HepG2 (cell line): ENCODE measurements at regions not wholly inside any gene's neighbourhood (a gene's known extent, or its start where the extent isn't known, plus 50 kb on each side); places are given as distances from the start of the nearest gene placed in this dataset.

Experiments used
- ATAC-seq: fragments of 200-7000 bp; cut with Tn5 transposase; 3 replicates; pipeline ENCODE4 v1.9.1; 2020; ENCODE audit warnings: mild to moderate bottlenecking, moderate library complexity
- BruUV-seq: library from RNA; stranded (reverse); fragments of 400-500 nt; replicated peaks from 2 replicates; lab custom pipeline; 2021; lab: Mats Ljungman, UMichigan
- CTCF ChIA-PET: fragments of 300-600 bp; formaldehyde crosslinking; extraction: SDS; loops from one replicate; lab custom pipeline; 2021; ENCODE audit warnings: low total read pairs, inconsistent platforms, low intra/inter-chr PET ratio; lab: Yijun Ruan, JAX
- POLR2A ChIA-PET: fragments of 350-600 bp; sonication (Branson Sonifier 250); formaldehyde crosslinking; loops from one replicate; lab custom pipeline; 2020; ENCODE audit warnings: antibody characterized with exemption, inconsistent platforms; lab: Yijun Ruan, JAX
- DNase-seq: peaks from one replicate; pipeline ENCODE4 v3.0.0-alpha.2; 2015; ENCODE audit warnings: low spot score
- FAIRE-seq: peaks from 3 replicates; lab custom pipeline; 2011; peaks lifted over from hg19 to GRCh38; lab: Jason Lieb, UNC
- H2AFZ ChIP-seq: one replicate; pipeline ENCODE4 v1.6.1; 2011; ENCODE audit warnings: low read length, inconsistent platforms
- H3K27ac ChIP-seq: fragments of 300-600 bp; 3 replicates; pipeline ENCODE4 v1.8.0; 2011; ENCODE audit warnings: mixed run types, mild to moderate bottlenecking, mixed read lengths, low read length, inconsistent platforms; ENCODE audit not compliant: insufficient read depth; ENCODE audit errors: extremely low read length
- H3K27me3 ChIP-seq, 2 experiments: fragments of 200-600 bp in 1 of 2; 2 replicates in 1 of 2; 3 replicates in 1 of 2; pipeline versions ENCODE4 v1.6.0 to v1.8.0; 2011; ENCODE audit warnings: low read length in 2 of 2, mild to moderate bottlenecking in 2 of 2, moderate library complexity in 2 of 2, inconsistent platforms in 1 of 2; ENCODE audit not compliant: insufficient read depth in 2 of 2, control insufficient read depth in 1 of 2
- H3K36me3 ChIP-seq, 2 experiments: fragments of 200-600 bp in 1 of 2; replicated peaks in 1 of 2; 2 replicates in 1 of 2; 3 replicates in 1 of 2; pipeline versions ENCODE4 v1.5.1 to v1.8.0; 2011; ENCODE audit warnings: low read length in 2 of 2, inconsistent platforms in 1 of 2; ENCODE audit not compliant: insufficient read depth in 2 of 2, control insufficient read depth in 1 of 2
- H3K4me1 ChIP-seq: 2 replicates; pipeline ENCODE4 v1.5.1; 2012; ENCODE audit warnings: low read length, inconsistent platforms; ENCODE audit not compliant: insufficient read depth
- H3K4me2 ChIP-seq: 2 replicates; pipeline ENCODE4 v1.6.0; 2011; ENCODE audit warnings: low read depth, low read length, inconsistent platforms
- H3K4me3 ChIP-seq, 3 experiments: fragments of 200-600 bp in 1 of 3; sonication (generic), shearing (Covaris generic) in 1 of 3; replicated peaks in 1 of 3; 2 replicates each; pipeline ENCODE4 v1.5.1; 2011 to 2016; ENCODE audit warnings: low read length in 3 of 3, inconsistent platforms in 2 of 3, low read depth in 2 of 3, mild to moderate bottlenecking in 2 of 3, control low read depth in 1 of 3, mixed read lengths in 1 of 3; ENCODE audit not compliant: insufficient read depth in 1 of 3
- H3K79me2 ChIP-seq: one replicate; pipeline ENCODE4 v1.6.1; 2011; ENCODE audit warnings: low read length, inconsistent platforms; ENCODE audit not compliant: insufficient read depth
- H3K9ac ChIP-seq: 2 replicates; pipeline ENCODE4 v1.6.0; 2011; ENCODE audit warnings: mild to moderate bottlenecking, low read depth, low read length, inconsistent platforms; ENCODE audit not compliant: insufficient read depth
- H3K9me3 ChIP-seq: 2 replicates; pipeline ENCODE4 v1.5.1; 2012; ENCODE audit warnings: mild to moderate bottlenecking, low read length
- H4K20me1 ChIP-seq: 2 replicates; pipeline ENCODE4 v1.6.0; 2011; ENCODE audit warnings: inconsistent platforms, mild to moderate bottlenecking, low read length, moderate library complexity; ENCODE audit not compliant: insufficient read depth
- FOXA3 ChIP-seq: IDR thresholded peaks from 2 replicates; pipeline ENCODE4 v1.6.1; 2016; ENCODE audit warnings: missing genetic modification reagents, missing compliant biosample characterization
- GZF1 ChIP-seq: sonication (generic); formaldehyde crosslinking; IDR thresholded peaks from 2 replicates; pipeline ENCODE4 v1.5.1; 2020; ENCODE audit warnings: mild to moderate bottlenecking, missing genetic modification reagents
- HES4 ChIP-seq: sonication (generic); formaldehyde crosslinking; IDR thresholded peaks from 2 replicates; pipeline ENCODE4 v1.9.0; 2021; ENCODE audit warnings: mild to moderate bottlenecking, missing genetic modification reagents, borderline replicate concordance
- SIX1 ChIP-seq: sonication (generic); formaldehyde crosslinking; IDR thresholded peaks from 2 replicates; pipeline ENCODE4 v1.4.0; 2020; ENCODE audit warnings: missing genetic modification reagents, borderline replicate concordance
- TRAFD1 ChIP-seq: sonication (generic); formaldehyde crosslinking; IDR thresholded peaks from 2 replicates; pipeline ENCODE4 v1.5.1; 2020; ENCODE audit warnings: missing genetic modification reagents, mild to moderate bottlenecking, borderline replicate concordance
- ZBTB3 ChIP-seq: sonication (generic); formaldehyde crosslinking; IDR thresholded peaks from 2 replicates; pipeline ENCODE4 v1.4.0; 2020; ENCODE audit warnings: low read depth, mild to moderate bottlenecking, moderate library complexity, missing genetic modification reagents, borderline replicate concordance
- ZBTB42 ChIP-seq: sonication (generic); formaldehyde crosslinking; IDR thresholded peaks from 2 replicates; pipeline ENCODE4 v1.5.0; 2020; ENCODE audit warnings: mild to moderate bottlenecking, missing genetic modification reagents
- ZNF501 ChIP-seq: sonication (generic); formaldehyde crosslinking; IDR thresholded peaks from 2 replicates; pipeline ENCODE4 v1.5.1; 2020; ENCODE audit warnings: mild to moderate bottlenecking, moderate library complexity, missing genetic modification reagents
- ZNF747 ChIP-seq: sonication (generic); formaldehyde crosslinking; IDR thresholded peaks from 2 replicates; pipeline ENCODE4 v1.8.1; 2023; ENCODE audit warnings: missing genetic modification reagents, mild to moderate bottlenecking, borderline replicate concordance
- in situ Hi-C: cut with HindIII; loops from 2 replicates; pipeline ENCODE4 v1.10.0; 2017; ENCODE audit warnings: low pct_unique_long_range_greater_than_20kb; ENCODE audit not compliant: extremely low pct_ligation_motif_present
- intact Hi-C: fragments of 100-400 bp; cut with micrococcal nuclease; formaldehyde crosslinking; loops from one replicate; pipeline ENCODE4 v1.10.0; 2022; ENCODE audit not compliant: unreplicated experiment
- TF ChIP-seq, protein P1 (sequence below), 2 experiments: sonication (generic) in 1 of 2; formaldehyde crosslinking in 1 of 2; IDR thresholded peaks; 2 replicates each; pipeline versions ENCODE4 v1.6.1 to v1.9.0; 2014 to 2022; ENCODE audit warnings: antibody characterized with exemption in 1 of 2, borderline replicate concordance in 1 of 2, inconsistent platforms in 1 of 2, low read depth in 1 of 2, missing genetic modification reagents in 1 of 2
- TF ChIP-seq, protein P2 (sequence below): sonication (generic); formaldehyde crosslinking; IDR thresholded peaks from 2 replicates; pipeline ENCODE4 v1.5.0; 2020; ENCODE audit warnings: mild to moderate bottlenecking, low read depth, missing genetic modification reagents, borderline replicate concordance
- TF ChIP-seq, protein P3 (sequence below): sonication (generic); formaldehyde crosslinking; IDR thresholded peaks from 2 replicates; pipeline ENCODE4 v1.8.0; 2022; ENCODE audit warnings: missing genetic modification reagents, mild to moderate bottlenecking, moderate library complexity, borderline replicate concordance

- Histone ChIP-seq H3K4me2 (no peak overlapping the region), H3K9ac (no peak overlapping the region), H3K4me3 (no peak overlapping the region), H4K20me1 (no peaks in the 10 kb centered on the region), H3K27me3 (no peaks in the 10 kb centered on the region), H2AFZ (no peak overlapping the region), H3K9me3 (no peaks in the 10 kb centered on the region), H3K27ac (no peak overlapping the region), H3K4me1 (peaks cover 24% of the 10 kb centered on the region), H3K79me2 (no peaks in the 10 kb centered on the region), H3K36me3 (no peaks in the 10 kb centered on the region)
- in situ Hi-C loops (no loop called here), intact Hi-C loops (no loop called here)
- no peak for DNase-seq
- ChIA-PET POLR2A (no interaction called here), CTCF (no interaction called here)
- FAIRE-seq = no peak
- BruUV-seq = no TSS peak
- no peak for ATAC-seq
- TF ChIP-seq ZBTB42 (CRISPR knock-in tag) (no peak), ZBTB3 (CRISPR knock-in tag) (no peak), ZNF501 (CRISPR knock-in tag) (no peak), HES4 (CRISPR knock-in tag) (no peak), GZF1 (CRISPR knock-in tag) (no peak), TRAFD1 (CRISPR knock-in tag) (no peak), FOXA3 (CRISPR knock-in tag) (no peak), SIX1 (CRISPR knock-in tag) (no peak), ZNF747 (no peak)
- TF ChIP-seq, protein P1, sequence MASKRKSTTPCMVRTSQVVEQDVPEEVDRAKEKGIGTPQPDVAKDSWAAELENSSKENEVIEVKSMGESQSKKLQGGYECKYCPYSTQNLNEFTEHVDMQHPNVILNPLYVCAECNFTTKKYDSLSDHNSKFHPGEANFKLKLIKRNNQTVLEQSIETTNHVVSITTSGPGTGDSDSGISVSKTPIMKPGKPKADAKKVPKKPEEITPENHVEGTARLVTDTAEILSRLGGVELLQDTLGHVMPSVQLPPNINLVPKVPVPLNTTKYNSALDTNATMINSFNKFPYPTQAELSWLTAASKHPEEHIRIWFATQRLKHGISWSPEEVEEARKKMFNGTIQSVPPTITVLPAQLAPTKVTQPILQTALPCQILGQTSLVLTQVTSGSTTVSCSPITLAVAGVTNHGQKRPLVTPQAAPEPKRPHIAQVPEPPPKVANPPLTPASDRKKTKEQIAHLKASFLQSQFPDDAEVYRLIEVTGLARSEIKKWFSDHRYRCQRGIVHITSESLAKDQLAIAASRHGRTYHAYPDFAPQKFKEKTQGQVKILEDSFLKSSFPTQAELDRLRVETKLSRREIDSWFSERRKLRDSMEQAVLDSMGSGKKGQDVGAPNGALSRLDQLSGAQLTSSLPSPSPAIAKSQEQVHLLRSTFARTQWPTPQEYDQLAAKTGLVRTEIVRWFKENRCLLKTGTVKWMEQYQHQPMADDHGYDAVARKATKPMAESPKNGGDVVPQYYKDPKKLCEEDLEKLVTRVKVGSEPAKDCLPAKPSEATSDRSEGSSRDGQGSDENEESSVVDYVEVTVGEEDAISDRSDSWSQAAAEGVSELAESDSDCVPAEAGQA (IDR thresholded peaks at IDR 0.05; ENCODE audit: low read depth) = no peak
- TF ChIP-seq, protein P1 (CRISPR knock-in tag; IDR thresholded peaks at IDR 0.05; ENCODE audit: borderline replicate concordance) = no peak
- TF ChIP-seq, protein P2, sequence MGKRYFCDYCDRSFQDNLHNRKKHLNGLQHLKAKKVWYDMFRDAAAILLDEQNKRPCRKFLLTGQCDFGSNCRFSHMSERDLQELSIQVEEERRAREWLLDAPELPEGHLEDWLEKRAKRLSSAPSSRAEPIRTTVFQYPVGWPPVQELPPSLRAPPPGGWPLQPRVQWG (CRISPR knock-in tag) = no peak
- TF ChIP-seq, protein P3, sequence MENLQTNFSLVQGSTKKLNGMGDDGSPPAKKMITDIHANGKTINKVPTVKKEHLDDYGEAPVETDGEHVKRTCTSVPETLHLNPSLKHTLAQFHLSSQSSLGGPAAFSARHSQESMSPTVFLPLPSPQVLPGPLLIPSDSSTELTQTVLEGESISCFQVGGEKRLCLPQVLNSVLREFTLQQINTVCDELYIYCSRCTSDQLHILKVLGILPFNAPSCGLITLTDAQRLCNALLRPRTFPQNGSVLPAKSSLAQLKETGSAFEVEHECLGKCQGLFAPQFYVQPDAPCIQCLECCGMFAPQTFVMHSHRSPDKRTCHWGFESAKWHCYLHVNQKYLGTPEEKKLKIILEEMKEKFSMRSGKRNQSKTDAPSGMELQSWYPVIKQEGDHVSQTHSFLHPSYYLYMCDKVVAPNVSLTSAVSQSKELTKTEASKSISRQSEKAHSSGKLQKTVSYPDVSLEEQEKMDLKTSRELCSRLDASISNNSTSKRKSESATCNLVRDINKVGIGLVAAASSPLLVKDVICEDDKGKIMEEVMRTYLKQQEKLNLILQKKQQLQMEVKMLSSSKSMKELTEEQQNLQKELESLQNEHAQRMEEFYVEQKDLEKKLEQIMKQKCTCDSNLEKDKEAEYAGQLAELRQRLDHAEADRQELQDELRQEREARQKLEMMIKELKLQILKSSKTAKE (CRISPR knock-in tag) = no peak
Measured at GRCh38 chr2:182615036-182615435, 101.0 kb upstream of the DNAJC10 start.
